Spleen (tissue), 11 donors: ENCODE measurements at regions not wholly inside any gene's neighbourhood (a gene's known extent, or its start where the extent isn't known, plus 50 kb on each side); places are given as distances from the start of the nearest gene placed in this dataset.
A peak's percentile ranks its signal among the peaks of the same experiment; 100 is the strongest.

Experiments used
- DNase-seq: peaks from one replicate; pipeline ENCODE4 v3.0.0-alpha.2; 2020
- H3K27ac ChIP-seq, 8 donors: fragments of 200-600 bp; sonication (generic) in 7 of 8; 1 replicate in 4 of 8; 2 replicates in 4 of 8; pipeline versions ENCODE4 v1.5.0 to v1.8.0; 2016 to 2021; ENCODE audit warnings: inconsistent platforms in 4 of 8, mild to moderate bottlenecking in 4 of 8, moderate library complexity in 1 of 8
- H3K27me3 ChIP-seq, 7 donors: fragments of 200-600 bp; sonication (generic) in 6 of 7; replicated peaks in 1 of 7; 1 replicate in 4 of 7; 2 replicates in 3 of 7; pipeline versions ENCODE4 v1.5.0 to v1.8.0; 2016 to 2021; ENCODE audit warnings: inconsistent platforms in 3 of 7, mild to moderate bottlenecking in 1 of 7
- H3K36me3 ChIP-seq, 6 donors: fragments of 200-600 bp; sonication (generic) in 5 of 6; 1 replicate in 4 of 6; 2 replicates in 2 of 6; pipeline versions ENCODE4 v1.5.0 to v1.8.0; 2016 to 2021; ENCODE audit warnings: inconsistent platforms in 2 of 6
- H3K4me1 ChIP-seq, 6 donors: fragments of 200-600 bp; sonication (generic) in 5 of 6; 1 replicate in 3 of 6; 2 replicates in 3 of 6; pipeline versions ENCODE4 v1.5.0 to v1.8.0; 2016 to 2021; ENCODE audit warnings: inconsistent platforms in 3 of 6
- H3K4me3 ChIP-seq, 8 donors: fragments of 200-600 bp; sonication (generic) in 7 of 8; 1 replicate in 4 of 8; 2 replicates in 4 of 8; pipeline versions ENCODE4 v1.5.0 to v1.8.0; 2016 to 2021; ENCODE audit warnings: inconsistent platforms in 4 of 8, mild to moderate bottlenecking in 4 of 8, moderate library complexity in 2 of 8
- H3K9me3 ChIP-seq, 8 donors: fragments of 200-600 bp; sonication (generic) in 7 of 8; 1 replicate in 4 of 8; 2 replicates in 4 of 8; pipeline versions ENCODE4 v1.5.0 to v1.8.0; 2016 to 2021; ENCODE audit warnings: inconsistent platforms in 4 of 8
- POLR2A ChIP-seq, 3 donors: fragments of 450-650 bp; IDR thresholded peaks; one replicate each; pipeline ENCODE4 v1.5.1; 2017; ENCODE audit warnings: antibody characterized with exemption in 3 of 3, mild to moderate bottlenecking in 1 of 3
- POLR2AphosphoS5 ChIP-seq, 3 donors: sonication (generic); formaldehyde crosslinking; IDR thresholded peaks; one replicate each; pipeline ENCODE4 v1.5.1; 2017; ENCODE audit warnings: antibody characterized with exemption in 3 of 3
- WGBS, 5 donors: extraction: QIAGEN DNeasy Blood & Tissue Kit in 3 of 5; methylation state at CpG; one replicate each; pipeline versions ENCODE4 v1.1.5 to v1.1.7; 2013 to 2018; 5-methylcytosine and 5-hydroxymethylcytosine counted together
- intact Hi-C: fragments of 100-400 bp; cut with DNase I; formaldehyde crosslinking; loops from one replicate; pipeline ENCODE4 v1.15.0; 2023; ENCODE audit warnings: low total_unique reads
- TF ChIP-seq, protein P1 (sequence below), 11 experiments: fragments of 200-600 bp in 7 of 11; fragments of 450-650 bp in 4 of 11; sonication (generic) in 4 of 11; IDR thresholded peaks in 8 of 11; conservative IDR thresholded peaks in 3 of 11; 1 replicate in 7 of 11; 2 replicates in 4 of 11; pipeline versions ENCODE4 v1.4.0 to v1.8.0; 2016 to 2021; ENCODE audit warnings: antibody characterized with exemption in 11 of 11, inconsistent platforms in 4 of 11, mild to moderate bottlenecking in 1 of 11
- donor health status: healthy with polysubstance abuse.
- donor health status: DM: no; HTN: no; CAD: no; lungs with moderate emphysema.
- donor health status: DM: no; HTN: no; CAD: no.
- donor health status: Bipolar disorder and iron deficiency.
- donor health status: healthy.
- donor health status: DM: no; HTN: no; CAD: no.
- donor health status: DM: yes; HTN: yes; CAD: no.

GRCh38 chr6:77383026-77383425 is 80.3 kb downstream of the HTR1B start:
- Histone ChIP-seq H3K9me3 (peaks cover 0 to 8% (median 0%) of the 10 kb centered on the region in 8 donors), H3K27me3 (no peaks in the 10 kb centered on the region), H3K27ac (no peak overlapping the region), H3K4me3 (no peak overlapping the region), H3K36me3 (no peaks in the 10 kb centered on the region), H3K4me1 (no peaks in the 10 kb centered on the region)
- TF ChIP-seq POLR2AphosphoS5 (IDR thresholded peaks at IDR 0.05) (no peak), POLR2A (IDR thresholded peaks at IDR 0.05) (no peak)
- TF ChIP-seq, protein P1, sequence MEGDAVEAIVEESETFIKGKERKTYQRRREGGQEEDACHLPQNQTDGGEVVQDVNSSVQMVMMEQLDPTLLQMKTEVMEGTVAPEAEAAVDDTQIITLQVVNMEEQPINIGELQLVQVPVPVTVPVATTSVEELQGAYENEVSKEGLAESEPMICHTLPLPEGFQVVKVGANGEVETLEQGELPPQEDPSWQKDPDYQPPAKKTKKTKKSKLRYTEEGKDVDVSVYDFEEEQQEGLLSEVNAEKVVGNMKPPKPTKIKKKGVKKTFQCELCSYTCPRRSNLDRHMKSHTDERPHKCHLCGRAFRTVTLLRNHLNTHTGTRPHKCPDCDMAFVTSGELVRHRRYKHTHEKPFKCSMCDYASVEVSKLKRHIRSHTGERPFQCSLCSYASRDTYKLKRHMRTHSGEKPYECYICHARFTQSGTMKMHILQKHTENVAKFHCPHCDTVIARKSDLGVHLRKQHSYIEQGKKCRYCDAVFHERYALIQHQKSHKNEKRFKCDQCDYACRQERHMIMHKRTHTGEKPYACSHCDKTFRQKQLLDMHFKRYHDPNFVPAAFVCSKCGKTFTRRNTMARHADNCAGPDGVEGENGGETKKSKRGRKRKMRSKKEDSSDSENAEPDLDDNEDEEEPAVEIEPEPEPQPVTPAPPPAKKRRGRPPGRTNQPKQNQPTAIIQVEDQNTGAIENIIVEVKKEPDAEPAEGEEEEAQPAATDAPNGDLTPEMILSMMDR (IDR thresholded peaks at IDR 0.05 in 8 of 11, conservative IDR thresholded peaks at IDR 0.05 in 3 of 11) = no peak
- intact Hi-C loops = no loop called here
- 51 to 72% (median 60%) methylated on average over 2 of the region's 2 CpGs for WGBS, 5 donors
- no peak for DNase-seq

- no peak overlapping the region for H3K4me3 ChIP-seq
- H3K36me3 ChIP-seq = no peaks in the 10 kb centered on the region
- 22 to 44% (median 32%) methylated on average over 3 of the region's 3 CpGs for WGBS, 5 donors
- intact Hi-C loops = no loop called here
- peaks cover 0 to 3% (median 0%) of the 10 kb centered on the region in 8 donors for H3K9me3 ChIP-seq
- no peak for DNase-seq
- H3K27ac ChIP-seq = no peak overlapping the region
- no peaks in the 10 kb centered on the region for H3K4me1 ChIP-seq
- no peaks in the 10 kb centered on the region for H3K27me3 ChIP-seq
- TF ChIP-seq, protein P1 (IDR thresholded peaks at IDR 0.05 in 8 of 11, conservative IDR thresholded peaks at IDR 0.05 in 3 of 11) = no peak
- TF ChIP-seq POLR2A (IDR thresholded peaks at IDR 0.05) (no peak), POLR2AphosphoS5 (IDR thresholded peaks at IDR 0.05) (no peak)
Measured at GRCh38 chr6:77373955-77374354, 89.3 kb downstream of the HTR1B start.

GRCh38 chr6:77371748-77372147 is 91.5 kb downstream of the HTR1B start:
- peaks cover 0 to 3% (median 0%) of the 10 kb centered on the region in 8 donors for H3K9me3 ChIP-seq
- H3K4me1 ChIP-seq = no peaks in the 10 kb centered on the region
- no peak overlapping the region for H3K4me3 ChIP-seq
- no peaks in the 10 kb centered on the region for H3K27me3 ChIP-seq
- H3K36me3 ChIP-seq = no peaks in the 10 kb centered on the region
- H3K27ac ChIP-seq = no peak overlapping the region
- TF ChIP-seq POLR2A (IDR thresholded peaks at IDR 0.05) = no peak
- TF ChIP-seq POLR2AphosphoS5 (IDR thresholded peaks at IDR 0.05) = no peak
- TF ChIP-seq, protein P1 (IDR thresholded peaks at IDR 0.05 in 8 of 11, conservative IDR thresholded peaks at IDR 0.05 in 3 of 11) = no peak
- WGBS, 5 donors = 52 to 68% (median 57%) methylated on average over 5 of the region's 5 CpGs
- intact Hi-C loops = no loop called here
- no peak for DNase-seq

GRCh38 chr6:77368660-77369313 is 94.5 kb downstream of the HTR1B start:
- TF ChIP-seq POLR2AphosphoS5 (IDR thresholded peaks at IDR 0.05) (peak in 1 of 3 donors; percentile 61), POLR2A (IDR thresholded peaks at IDR 0.05) (no peak)
- TF ChIP-seq, protein P1 (IDR thresholded peaks at IDR 0.05 in 8 of 11, conservative IDR thresholded peaks at IDR 0.05 in 3 of 11) = no peak
- Histone ChIP-seq H3K4me3 (peak overlapping the region; percentile 6 to 61 (median 29)), H3K4me1 (no peaks in the 10 kb centered on the region), H3K27ac (peak overlapping the region in 2 of 8 donors; percentile 26 to 29), H3K36me3 (no peaks in the 10 kb centered on the region), H3K27me3 (no peaks in the 10 kb centered on the region), H3K9me3 (peaks cover 0 to 3% (median 0%) of the 10 kb centered on the region in 8 donors)
- DNase-seq = no peak
- 35 to 54% (median 43%) methylated on average over 20 of the region's 20 CpGs for WGBS, 5 donors
- intact Hi-C loops = no loop called here
